AG04450 (cell line): ENCODE measurements at regions not wholly inside any gene's neighbourhood (a gene's known extent, or its start where the extent isn't known, plus 50 kb on each side); places are given as distances from the start of the nearest gene placed in this dataset.

Experiments used
- CTCF ChIA-PET: fragments of 300-600, 350-600 bp; formaldehyde crosslinking; extraction: SDS; loops from one replicate; lab custom pipeline; 2022; ENCODE audit warnings: antibody characterized with exemption, inconsistent platforms; lab: Charles Lee
- POLR2A ChIA-PET: fragments of 350-600 bp; formaldehyde crosslinking; extraction: SDS; loops from one replicate; lab custom pipeline; 2021; ENCODE audit warnings: antibody characterized with exemption, inconsistent platforms; lab: Yijun Ruan, JAX
- DNase-seq: peaks from one replicate; pipeline ENCODE4 v3.0.0-alpha.2; 2011; ENCODE audit warnings: low read depth, low spot score
- H3K27ac ChIP-seq: one replicate; pipeline ENCODE4 v1.5.1; 2012; ENCODE audit warnings: low read depth, low read length, control low read depth
- H3K27me3 ChIP-seq: one replicate; pipeline ENCODE4 v1.6.0; 2012; ENCODE audit warnings: low read length; ENCODE audit not compliant: control insufficient read depth, insufficient read depth
- H3K4me3 ChIP-seq: 2 replicates; pipeline ENCODE4 v1.5.1; 2011; ENCODE audit warnings: mild to moderate bottlenecking, low read depth, low read length, control low read depth
- H3K9me3 ChIP-seq: 2 replicates; pipeline ENCODE4 v1.5.1; 2012; ENCODE audit warnings: low read length; ENCODE audit not compliant: control insufficient read depth, insufficient read depth
- TF ChIP-seq, protein P1 (sequence below): IDR thresholded peaks from 2 replicates; pipeline ENCODE4 v1.5.1; 2011; ENCODE audit warnings: low read depth, low read length, control low read depth, inconsistent platforms

DNA sequence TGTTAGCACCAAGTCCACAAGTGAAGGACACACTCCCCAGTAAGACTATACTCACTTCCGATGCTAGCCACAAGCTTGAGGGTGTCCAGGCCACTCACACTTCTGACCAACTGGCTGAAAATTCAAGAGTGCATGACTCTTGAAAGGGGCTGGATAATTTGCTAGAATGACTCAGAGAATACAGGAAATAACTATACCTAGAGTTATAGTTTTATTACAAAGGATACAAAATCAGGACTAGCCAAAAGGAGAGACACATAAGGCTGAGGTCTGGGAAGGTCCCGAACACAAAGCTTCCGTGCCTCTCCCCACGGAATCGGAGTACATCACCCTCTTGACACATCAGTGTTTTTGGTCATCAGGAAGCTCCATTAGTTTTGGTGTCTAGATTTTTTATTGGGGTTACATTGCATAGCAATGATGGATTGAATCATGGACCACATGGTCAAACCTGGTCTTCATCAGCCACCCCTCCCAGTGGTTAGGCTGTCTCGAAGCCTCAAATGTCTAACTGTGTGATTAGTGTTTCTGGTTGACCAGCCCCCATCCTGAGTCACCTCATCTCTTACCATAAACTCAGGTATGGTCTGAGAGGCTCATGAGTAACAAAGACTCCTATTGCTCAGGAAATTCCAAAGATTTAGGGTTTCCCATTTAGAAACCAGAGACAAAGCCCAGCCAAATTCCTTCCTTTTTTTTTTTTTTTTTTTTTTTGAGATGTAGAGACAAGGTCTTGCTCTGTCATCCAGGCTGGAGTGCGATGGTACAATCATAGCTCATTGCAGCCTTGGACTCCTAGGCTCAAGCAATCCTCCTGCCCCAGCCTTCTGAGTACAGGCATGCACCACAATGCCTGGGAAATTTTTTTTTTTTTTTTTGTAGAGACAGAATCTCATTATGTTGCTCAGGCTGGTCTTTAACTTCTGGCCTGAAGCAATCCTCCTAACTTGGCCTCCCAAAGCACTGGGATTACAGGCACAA lies 472.0 kb upstream of the TBX3 start:
- H3K27me3 ChIP-seq = no peaks in the 10 kb centered on the region
- no peaks in the 10 kb centered on the region; the same call in 1 of the 2 replicates for H3K9me3 ChIP-seq
- no peak overlapping the region for H3K4me3 ChIP-seq
- DNase-seq = peak; percentile 59
- TF ChIP-seq, protein P1, sequence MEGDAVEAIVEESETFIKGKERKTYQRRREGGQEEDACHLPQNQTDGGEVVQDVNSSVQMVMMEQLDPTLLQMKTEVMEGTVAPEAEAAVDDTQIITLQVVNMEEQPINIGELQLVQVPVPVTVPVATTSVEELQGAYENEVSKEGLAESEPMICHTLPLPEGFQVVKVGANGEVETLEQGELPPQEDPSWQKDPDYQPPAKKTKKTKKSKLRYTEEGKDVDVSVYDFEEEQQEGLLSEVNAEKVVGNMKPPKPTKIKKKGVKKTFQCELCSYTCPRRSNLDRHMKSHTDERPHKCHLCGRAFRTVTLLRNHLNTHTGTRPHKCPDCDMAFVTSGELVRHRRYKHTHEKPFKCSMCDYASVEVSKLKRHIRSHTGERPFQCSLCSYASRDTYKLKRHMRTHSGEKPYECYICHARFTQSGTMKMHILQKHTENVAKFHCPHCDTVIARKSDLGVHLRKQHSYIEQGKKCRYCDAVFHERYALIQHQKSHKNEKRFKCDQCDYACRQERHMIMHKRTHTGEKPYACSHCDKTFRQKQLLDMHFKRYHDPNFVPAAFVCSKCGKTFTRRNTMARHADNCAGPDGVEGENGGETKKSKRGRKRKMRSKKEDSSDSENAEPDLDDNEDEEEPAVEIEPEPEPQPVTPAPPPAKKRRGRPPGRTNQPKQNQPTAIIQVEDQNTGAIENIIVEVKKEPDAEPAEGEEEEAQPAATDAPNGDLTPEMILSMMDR = no peak
- CTCF ChIA-PET = interaction anchor here (0.7 kb wide), 1 partner anchor 268 kb away, joined by 3 read pairs; no protein-coding TSS in a partner anchor
- H3K27ac ChIP-seq = peak overlapping the region; percentile 71
- POLR2A ChIA-PET = interaction anchor here (0.5 to 1.6 kb wide), 3 partner anchors 250 to 482 kb away, joined by 4 to 13 read pairs (median 5); partner anchors contain the start of gene TBX3

- DNase-seq = peak; percentile 95
- CTCF ChIA-PET = interaction anchor here (1.0 to 1.6 kb wide), 2 partner anchors 466 to 525 kb away, joined by 3 to 6 read pairs; partner anchors contain the start of gene TBX3
- H3K4me3 ChIP-seq = no peak overlapping the region
- H3K27me3 ChIP-seq = no peaks in the 10 kb centered on the region
- H3K27ac ChIP-seq = peak overlapping the region; percentile 97
- peaks cover 3% of the 10 kb centered on the region for H3K9me3 ChIP-seq
- TF ChIP-seq, protein P1 = no peak
- POLR2A ChIA-PET = interaction anchor here (0.7 to 1.7 kb wide), 3 partner anchors 204 to 474 kb away, joined by 3 to 15 read pairs (median 4); partner anchors contain the start of gene TBX3
These were observed 465.9 kb upstream of the TBX3 start for GRCh38 chr12:115149685-115150378.

DNA sequence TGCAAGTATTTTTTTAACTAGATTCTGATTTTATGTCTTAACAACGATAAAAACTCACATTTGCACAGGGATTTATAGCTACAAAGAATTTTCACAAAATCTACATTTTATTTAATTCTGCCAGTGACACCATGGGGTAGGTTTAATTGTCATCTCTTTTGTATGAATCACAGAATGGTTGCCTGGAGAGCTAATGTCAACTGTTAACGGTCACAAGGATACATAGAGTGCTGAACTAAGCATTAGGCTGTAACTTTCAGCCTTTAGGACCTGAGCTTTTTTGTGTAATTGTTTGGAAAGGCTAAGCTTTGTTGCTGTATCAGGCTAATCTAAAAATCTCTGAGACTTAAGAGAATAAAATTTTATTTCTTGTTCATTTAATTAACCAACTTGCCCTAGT lies 465.3 kb upstream of the TBX3 start:
- ChIA-PET POLR2A (interaction anchor here (0.9 to 1.7 kb wide), 3 partner anchors 147 to 465 kb away, joined by 3 to 15 read pairs (median 4); partner anchors contain the start of gene TBX3), CTCF (interaction anchor here (1.0 to 1.6 kb wide), 2 partner anchors 465 to 524 kb away, joined by 3 to 6 read pairs; partner anchors contain the start of gene TBX3)
- TF ChIP-seq, protein P1 = no peak
- Histone ChIP-seq H3K9me3 (peaks cover 3% of the 10 kb centered on the region), H3K27ac (peak overlapping the region; percentile 97), H3K27me3 (no peaks in the 10 kb centered on the region), H3K4me3 (no peak overlapping the region)
- DNase-seq = peak; percentile 11

- Histone ChIP-seq H3K4me3 (no peak overlapping the region), H3K27ac (no peak overlapping the region), H3K9me3 (peaks cover 3% of the 10 kb centered on the region), H3K27me3 (no peaks in the 10 kb centered on the region)
- TF ChIP-seq, protein P1 = no peak
- DNase-seq = no peak
- POLR2A ChIA-PET = no interaction called here
- CTCF ChIA-PET = interaction anchor here (1.0 kb wide), 1 partner anchor 605 kb away, joined by 3 read pairs; no protein-coding TSS in a partner anchor
These were observed 463.9 kb upstream of the TBX3 start for GRCh38 chr12:115147916-115148315.
